ENCODE measurements at regions not wholly inside any gene's neighbourhood (a gene's known extent, or its start where the extent isn't known, plus 50 kb on each side); places are given as distances from the start of the nearest gene placed in this dataset.

DNA sequence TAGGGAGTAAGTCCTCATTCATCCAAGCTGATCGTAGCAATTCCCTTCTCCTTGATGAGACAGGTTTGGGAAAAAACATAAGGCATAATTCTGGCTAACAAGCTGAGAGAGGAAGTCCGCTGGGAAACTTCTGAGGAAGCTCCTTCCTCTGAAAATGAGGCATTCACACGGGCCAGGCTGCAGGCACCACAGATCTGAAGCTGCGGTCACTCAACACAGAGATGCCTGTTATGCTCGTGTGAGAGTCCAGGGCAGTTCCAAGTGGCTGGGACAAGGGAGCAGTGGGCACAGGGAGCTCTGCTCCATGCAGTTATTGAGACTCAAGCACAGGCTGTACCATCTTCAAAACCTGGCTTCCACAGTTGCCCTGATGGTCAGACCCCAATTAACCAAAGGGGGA lies 200.9 kb upstream of the ID2 start:
- DNase-seq = no peak

GRCh38 chr2:8481463-8482009 lies 200.3 kb upstream of the ID2 start:
- DNase-seq = no peak

DNA sequence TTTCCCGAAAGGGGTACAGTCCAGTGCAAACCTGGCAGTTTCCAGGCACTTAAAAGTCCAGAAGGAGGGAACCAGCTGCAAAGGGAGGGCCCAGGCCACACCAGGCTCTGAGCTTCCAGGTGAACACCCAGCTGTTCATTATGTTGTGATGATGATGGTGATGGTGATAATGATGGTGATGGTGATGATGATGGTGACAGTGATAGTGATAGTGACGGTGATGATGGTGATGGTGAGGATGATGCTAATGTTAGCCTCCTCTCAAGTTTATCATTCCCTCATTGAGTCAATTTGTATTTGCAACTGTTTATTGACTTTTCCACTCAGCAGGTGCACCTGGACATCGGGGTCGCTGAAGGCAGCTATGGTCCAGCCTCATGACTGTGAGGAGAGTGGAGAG lies 199.4 kb upstream of the ID2 start:
- DNase-seq = no peak

DNA sequence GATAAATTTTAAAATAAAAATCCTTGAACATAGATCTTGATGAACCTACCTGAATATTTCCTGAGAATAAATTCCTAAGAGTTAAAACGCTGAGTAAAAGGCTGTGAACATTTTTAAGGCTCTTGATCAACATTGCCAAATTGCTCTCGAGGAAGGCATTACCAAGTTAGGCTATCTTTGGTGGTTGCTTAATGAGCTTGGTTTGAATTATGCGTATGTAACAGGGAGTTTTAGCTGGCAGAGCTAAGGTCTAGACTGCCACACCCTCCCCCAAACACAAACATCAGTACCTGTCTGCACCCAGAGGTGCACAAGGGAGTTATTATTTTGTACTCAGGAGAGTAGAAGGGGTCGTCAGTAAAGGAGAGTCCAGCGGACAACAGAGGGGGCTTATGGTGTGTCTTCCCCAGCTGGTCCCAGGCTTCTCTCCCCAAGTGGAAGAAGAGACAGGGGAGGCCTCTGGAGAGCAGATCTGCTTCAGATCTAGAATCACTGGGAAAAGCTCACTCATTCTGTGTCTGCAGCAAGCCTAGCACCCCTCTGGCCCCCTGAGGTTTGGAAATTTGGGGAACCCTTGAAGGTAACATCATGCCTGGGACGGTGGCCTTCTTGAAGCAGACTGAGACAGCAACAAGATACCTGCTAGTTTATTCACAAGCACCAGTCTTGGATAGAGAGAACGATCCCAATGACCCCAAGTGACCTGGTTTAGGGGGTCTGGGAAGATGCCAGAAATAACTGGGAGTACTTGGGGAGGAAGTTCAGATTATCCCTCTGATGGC lies 197.2 kb upstream of the ID2 start:
- no peak for DNase-seq

DNA sequence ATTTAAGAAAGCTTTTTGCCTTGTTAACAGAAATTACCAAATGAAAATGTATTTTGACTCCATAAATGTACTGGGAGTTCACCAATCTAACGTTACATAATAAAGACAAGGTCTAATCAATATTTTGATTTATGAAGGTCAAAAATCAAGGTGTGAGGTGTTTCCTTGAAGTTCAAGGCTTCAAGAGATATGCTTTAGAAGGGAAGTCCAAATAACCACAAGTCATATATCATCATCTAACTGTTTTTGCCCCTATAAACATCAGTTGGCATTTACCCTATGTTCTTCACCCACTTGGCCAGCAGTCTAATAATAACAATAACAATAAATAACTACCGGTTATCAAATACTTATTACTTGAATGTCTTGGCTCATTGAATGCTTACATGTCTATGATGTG lies 196.1 kb upstream of the ID2 start:
- no peak for DNase-seq

- DNase-seq = no peak
These were observed 195.7 kb upstream of the ID2 start for GRCh38 chr2:8486141-8486540.

DNA sequence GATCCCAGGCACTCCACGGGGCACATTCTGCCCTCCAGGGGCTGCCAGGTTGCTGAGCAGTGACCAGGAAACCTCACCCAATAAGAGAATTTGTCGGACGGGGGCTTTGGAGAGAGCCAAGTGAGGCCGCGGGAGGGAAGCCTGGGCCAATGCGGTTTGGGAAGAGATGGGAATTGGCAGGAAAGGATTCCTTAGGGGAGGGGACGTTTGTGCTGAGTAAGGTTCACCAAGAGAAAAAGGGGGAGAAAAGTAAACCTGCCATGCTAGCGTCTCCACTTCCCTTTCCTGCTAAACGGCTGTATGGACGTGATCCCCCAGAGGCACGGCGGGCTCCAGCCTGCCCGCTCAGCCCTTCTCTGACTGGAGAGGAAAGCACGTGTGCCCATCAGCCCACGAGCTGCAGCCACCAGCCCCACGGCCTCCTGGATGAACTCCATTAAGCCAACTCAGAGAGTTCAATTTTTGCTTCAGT lies 194.4 kb upstream of the ID2 start:
- no peak for DNase-seq

DNA sequence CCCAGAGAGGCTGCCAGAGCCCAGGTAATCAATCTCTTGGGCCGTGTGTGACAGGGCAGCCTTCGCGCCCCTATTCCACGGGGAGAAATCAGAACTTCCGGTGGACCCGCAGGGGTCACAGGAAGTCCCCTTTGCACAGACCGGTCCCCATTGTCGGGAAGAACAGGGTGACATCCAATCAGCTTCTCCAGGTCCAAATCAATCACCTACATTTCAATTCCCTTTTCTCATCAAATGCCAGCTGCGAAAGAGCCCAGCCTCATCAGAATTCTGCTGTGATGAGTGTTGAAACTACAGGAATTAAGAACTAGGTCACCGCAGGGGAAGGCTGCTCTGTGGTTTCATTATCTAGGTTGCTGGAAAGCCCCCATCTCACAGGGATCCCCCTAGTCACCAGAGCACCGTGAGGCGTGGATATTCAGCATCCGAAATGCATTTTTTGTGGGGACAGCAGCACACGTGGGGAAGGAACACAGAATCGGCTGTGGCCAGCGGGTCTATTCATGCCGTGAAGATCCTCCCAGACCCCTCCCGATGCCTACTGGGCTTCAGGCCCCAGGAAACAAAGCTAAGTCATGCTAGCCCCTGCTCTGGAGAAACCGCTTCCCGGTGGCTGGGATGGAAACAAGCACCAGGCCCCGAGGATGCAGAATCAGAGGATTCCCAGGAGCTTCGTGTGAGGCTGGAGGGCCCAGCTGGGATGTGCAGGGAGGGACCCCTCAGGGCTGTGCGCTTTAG lies 193.7 kb upstream of the ID2 start:
- no peak for DNase-seq

DNA sequence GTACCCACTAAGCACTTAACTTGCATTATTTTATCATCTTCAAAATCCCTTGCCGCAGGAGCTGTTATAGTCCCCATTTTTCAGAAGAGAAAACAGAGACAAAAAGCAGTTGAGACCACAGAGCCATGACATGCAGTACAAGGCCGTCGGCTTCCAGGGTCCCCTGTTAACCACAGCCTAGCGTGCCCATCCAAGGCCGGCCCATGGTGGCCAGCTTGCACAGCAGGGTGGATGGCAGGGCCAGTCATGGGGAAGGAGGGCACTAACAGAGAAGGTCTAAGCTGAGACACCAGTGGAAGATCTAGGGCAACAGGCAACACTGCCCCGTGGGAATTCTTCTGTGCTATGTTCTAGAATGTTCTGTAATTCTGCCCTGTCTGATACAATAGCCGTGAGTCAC lies 192.6 kb upstream of the ID2 start:
- no peak for DNase-seq

GRCh38 chr2:8489751-8490150 lies 192.1 kb upstream of the ID2 start:
- no peak for DNase-seq

- DNase-seq = no peak
These were observed 191.6 kb upstream of the ID2 start for GRCh38 chr2:8490166-8490721.

DNA sequence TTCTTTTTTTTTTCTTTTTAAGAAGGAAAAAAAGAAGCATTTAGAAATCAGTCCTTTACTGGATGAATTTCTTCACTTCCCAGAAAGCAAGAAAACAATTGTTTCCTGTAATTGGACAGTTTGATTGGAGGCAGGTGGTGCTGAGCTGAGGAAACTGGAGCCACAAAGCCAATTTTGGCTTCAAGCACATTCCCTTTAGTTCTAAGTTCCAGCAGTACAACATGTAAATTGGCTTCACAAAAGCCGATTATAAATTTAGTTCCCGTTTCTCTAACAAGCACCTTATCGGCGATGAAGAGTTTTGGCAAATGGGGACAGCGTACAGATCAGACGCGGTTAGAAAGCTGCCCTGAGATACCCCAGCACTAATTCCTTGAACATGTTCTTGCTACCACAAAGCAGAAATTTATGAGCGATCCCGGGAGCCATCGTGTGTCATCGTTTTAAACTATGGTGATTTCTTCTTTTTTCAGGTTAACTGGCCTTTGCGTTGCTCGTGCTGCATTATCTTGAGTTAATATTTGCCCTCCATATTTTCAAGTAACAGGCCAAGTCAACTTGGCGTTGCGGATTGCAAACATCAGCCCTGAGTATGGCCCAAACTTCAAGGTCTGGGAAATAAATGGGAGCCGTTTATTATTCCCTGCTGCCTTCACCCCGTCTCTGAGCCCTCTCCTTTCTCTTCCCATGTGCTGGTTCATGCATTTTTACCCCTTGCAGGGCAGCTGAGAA lies 190.4 kb upstream of the ID2 start:
- DNase-seq = no peak

DNA sequence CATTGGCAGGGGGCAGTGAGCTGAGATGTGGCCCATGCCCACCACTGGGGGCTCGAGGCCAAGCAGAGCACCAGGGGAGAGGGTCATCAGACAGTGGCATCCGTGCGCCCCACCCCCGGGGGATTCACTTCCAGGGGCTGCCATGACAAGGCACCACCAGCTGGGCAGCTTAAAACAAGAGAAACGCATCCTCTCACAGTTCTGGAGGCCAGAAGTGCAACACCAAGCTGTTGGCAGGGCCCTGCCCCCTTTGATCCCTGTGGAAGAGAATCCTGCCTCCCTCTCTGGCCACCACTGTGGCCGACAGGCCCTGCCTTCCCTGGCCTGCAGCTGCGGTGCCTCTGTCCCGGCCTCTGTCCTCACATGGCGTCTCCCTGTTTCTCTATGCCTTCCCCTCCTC lies 187.7 kb upstream of the ID2 start:
- no peak for DNase-seq

- no peak for DNase-seq
These were observed 187.3 kb upstream of the ID2 start for GRCh38 chr2:8494589-8494988.

DNA sequence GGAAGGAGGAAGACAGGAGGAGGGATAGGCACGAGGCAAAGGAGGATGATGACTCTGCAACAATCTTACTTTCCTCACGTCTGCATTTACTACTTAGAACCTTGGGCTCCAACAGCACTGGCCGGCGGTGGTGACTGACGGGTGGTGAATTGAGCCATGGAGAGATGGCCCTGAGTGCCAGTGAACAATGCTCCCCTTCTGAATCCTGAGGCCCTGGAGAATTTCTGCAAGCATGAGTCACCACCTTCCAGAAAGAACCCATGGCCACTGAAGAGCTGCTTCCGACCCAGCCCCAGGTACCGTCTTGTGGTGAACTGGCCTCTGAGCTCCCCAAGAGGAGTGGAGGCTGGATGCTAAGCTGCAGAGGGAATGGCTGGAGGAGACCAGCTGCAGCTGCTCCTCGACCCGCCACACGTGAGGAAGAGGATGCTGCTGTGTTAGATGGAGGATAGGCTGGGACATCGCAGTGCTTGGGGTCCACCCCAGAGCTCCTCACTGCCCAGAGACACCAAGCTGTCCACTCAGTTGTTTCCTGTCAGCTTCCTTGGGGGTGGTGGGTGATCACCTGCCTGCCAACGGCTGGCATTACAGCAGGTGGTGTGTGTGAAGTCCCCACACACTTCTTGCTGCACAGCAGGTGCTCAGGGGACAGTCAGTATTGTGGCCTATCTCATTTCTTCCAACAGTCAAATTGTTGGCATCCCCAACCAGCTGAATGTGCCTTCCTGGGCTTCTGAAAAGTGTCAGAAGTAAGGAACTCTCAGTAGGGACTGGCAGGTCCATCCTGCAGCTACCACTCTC lies 186.5 kb upstream of the ID2 start:
- DNase-seq = peak; percentile 28

DNA sequence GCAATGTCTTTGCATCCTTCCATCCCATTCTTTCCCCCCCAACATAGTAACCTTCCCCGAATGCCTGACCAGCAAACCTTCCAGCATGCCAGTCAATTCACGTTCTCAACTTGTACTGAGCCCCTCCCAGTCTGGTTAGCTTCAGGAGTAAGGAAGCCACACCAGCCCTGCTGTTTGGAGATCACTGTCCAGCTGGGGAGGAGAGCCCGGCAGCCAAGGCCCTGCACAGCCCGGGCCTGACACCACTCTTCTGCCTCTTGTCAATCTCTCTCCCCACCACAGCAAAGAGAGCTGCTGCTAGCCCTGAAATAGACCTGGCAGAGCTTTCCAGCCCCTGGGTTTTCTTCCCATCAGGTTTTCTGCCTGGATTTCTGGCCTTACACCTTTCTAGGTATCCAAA lies 185.8 kb upstream of the ID2 start:
- DNase-seq = no peak

DNA sequence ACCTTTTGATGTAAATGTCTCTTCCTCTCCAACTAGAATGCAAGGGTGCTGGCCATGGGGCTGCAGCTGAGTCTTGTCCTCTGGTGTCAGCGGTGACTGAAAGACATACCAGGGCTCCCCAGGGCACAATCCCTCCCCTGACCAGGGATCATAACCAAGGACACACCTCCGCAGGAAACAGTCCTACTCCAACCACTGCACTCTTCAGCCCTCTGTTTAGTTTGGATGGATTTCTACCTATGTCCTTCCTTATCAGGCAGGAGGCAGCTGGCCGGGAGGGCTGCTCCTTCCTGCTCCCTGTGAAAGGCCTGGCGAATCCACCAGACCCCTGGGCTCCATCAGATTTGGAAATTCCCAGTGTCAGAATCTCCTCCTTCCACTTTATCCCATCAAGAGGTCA lies 185.2 kb upstream of the ID2 start:
- no peak for DNase-seq

GRCh38 chr2:8498994-8499393 lies 182.9 kb upstream of the ID2 start:
- no peak for DNase-seq

- DNase-seq = peak; percentile 82
These were observed 181.5 kb upstream of the ID2 start for GRCh38 chr2:8500124-8501054.

- no peak for DNase-seq
These were observed 180.7 kb upstream of the ID2 start for GRCh38 chr2:8501061-8501720.

DNA sequence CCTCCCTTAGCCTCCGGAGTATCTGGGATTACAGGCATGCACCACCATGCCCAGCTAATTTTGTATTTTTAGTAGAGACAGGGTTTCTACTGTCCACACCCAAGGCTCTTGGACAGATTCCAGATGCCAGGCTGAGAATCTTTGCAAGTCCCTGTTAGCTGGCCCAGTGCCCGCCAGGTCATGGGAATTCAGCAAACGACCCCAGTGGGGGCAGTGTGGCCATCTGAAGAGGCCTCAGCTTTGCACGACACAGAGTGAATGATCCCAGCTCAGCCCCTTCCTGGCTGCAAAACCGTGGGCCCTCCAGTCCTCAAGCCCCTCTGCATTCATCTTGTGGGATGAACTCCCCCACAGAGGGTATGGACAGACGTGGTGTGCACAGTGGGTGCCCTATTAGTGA lies 179.5 kb upstream of the ID2 start:
- no peak for DNase-seq

Data from NCI-H510A (cell line).